ENCODE measurements at regions not wholly inside any gene's neighbourhood (a gene's known extent, or its start where the extent isn't known, plus 50 kb on each side); places are given as distances from the start of the nearest gene placed in this dataset.
"Not testable (repeated sequence)": the region's sequence is repeated elsewhere in the genome, so short reads cannot be mapped to it uniquely, and the experiment has no call there.

DNA sequence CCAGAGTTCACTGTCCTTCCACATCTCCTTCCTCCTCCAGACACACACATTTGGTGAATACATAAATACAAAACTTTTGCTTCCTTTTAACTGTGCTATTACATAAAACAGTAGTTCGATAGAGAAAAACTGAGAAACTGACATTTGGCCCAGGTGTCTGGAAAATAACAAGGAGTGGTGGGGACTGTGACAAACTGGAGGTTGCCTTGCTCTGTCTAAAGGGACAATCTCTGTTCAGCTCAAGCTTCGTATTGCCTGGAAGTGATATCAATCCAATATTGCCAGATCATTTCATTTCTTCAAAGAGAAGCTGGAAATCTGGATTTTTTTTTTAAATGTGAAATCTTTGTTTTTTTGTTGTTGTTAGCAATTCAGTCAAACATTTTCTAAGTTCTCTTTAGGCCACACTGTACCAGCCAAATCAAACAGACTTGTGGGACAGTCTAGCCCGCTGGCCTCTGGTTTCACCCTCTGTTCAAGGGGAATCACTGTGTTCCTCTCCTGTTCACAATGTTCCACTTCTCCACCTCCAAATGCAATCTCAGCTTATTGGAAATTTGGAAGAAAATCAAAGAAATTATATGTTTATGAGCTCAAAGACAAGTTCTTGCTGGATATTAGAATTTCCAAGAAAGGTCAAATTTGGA, 612.5 kb downstream of the KIF4B start:
- no peak for DNase-seq

DNA sequence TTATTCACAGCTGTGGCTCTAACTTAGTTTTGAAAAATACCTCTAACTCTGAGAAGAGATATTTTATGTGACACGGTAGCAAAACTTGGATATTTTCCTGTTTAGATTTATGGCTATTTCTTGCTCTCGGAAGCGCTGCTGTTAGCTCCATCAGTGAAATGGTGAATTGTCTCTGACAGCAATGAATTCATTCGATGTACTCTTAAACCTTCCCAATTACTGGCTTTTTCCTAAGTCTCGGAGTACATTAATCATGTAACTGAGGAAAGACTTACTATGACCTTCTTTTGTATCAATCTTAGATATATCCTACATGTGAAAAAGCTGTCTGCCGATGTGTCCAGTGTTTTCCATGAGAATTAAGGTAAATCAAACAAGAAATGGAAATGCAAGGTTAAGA, 613.0 kb downstream of the KIF4B start:
- no peak for DNase-seq

DNA sequence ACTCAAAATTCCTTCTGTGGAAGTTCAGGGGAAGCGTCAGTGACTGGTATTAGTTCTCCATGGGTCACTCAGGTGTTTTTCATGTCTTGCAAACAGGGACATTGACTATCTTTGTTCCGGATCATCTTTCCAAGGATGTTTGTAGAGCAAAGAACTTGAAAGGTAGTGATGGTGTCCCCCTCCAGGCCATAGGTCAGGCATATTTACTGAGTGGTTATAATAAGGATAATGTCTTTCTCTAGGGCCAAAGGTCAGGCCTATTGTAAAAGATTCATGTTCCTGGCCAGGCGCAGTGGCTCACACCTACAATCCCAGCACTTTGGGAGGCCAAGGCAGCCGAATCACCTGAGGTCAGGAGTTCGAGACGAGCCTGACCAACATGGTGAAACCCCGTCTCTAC, 614.8 kb downstream of the KIF4B start:
- DNase-seq = no peak

DNA sequence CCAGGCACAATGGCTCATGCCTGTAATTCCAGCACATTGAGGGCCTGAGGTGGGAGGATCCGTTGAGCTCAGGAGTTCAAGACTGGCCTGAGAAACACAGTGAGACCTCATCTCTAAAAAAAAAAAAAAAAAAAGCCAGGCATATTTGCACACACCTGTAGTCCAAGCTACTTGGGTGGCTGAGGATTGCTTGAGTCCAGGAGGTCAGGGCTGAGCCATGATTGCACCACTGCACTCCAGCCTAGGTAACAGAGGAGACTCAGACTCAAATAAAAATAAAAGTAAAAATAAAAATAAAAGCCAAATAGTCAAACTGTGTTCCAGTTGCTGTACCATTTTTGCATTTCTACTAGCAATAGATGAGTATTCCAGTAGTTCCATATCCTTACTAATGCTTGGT, 616.0 kb downstream of the KIF4B start:
- DNase-seq = no peak

DNA sequence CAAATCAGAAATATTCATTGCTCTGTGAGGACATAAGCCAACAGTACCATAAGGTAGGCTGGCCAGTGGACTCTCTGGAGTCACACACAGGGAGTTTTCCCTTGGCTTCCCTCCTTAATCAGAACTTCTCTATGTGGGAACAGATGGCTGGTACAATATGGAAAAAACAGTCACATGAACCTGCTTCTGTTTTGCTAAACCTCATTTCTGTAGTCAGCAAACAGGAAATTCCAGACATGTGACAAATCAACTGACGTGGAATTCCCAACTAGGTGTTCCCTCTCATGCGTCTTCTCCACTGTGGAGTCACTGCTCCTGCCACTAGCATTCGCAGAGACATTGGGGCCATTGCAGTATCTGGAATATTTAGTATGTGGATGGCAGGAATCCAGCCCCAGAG, 617.6 kb downstream of the KIF4B start:
- no peak for DNase-seq

DNA sequence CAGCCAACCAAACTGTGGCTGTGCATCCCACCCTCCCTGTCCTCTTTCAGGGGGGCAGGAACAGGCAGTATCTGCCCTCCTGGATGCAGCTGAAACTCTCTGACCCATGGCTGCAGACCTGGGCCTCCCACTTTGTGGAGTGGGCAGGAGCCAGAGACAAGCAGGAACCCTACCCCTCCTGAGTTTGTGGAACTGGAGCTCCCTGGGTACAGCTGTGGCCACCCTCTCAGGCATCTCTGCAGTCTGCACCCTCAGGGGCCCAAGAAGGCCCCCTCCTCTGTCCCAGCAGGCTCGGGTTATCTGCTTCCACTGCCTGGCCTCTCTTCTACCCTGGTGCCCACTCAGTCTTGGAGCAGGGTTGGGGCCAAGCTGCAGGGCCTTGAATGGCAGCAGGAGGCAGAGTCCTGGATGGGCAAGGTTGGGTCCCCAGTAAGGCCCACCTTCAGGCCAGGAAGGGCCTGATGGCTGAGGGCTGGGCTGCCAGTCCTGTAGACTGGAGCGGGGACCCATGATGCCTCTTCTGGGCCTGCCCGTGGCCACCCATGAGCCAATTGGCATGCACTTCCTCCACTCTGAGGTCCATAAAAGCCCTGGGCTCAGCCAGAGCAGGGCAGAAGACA, 619.9 kb downstream of the KIF4B start:
- DNase-seq = no peak

DNA sequence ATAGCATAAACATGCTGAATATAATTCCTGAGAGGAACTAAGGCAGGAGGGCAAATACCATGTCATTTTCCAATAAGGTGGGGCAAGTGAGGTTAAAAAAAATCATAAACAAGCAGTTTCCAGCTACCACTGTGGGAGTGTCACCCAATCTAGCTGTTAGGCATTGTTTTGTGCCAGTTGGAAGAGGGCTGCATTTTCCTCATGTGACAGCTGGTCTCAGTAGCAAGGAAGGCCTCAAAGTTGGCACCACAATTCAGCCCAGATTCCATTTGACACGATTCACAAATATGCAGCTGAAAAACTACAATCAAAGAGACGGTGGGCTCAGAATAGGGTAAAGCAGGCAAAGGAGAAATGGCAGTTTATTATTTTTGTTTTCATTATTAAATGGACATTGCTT, 636.1 kb downstream of the KIF4B start:
- no peak for DNase-seq

DNA sequence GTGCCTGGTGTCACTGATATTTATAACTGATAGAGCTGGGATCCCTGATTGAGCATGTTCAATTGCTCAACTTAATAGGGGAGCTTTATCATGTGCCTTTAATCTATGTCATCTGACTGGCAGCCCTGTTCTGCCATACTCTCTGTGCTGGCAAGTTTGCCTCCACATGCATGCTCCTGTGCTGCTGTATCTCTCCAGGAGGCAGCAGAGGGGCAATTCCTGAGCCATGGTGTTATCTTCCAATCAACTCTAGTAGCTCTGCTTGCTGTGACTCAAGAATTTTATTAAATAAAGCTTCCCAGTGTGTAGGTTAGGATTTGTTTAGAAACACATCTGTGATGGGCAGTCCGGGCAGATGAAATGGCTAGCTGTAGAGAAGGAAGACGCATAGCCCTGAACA, 642.0 kb downstream of the KIF4B start:
- no peak for DNase-seq

DNA sequence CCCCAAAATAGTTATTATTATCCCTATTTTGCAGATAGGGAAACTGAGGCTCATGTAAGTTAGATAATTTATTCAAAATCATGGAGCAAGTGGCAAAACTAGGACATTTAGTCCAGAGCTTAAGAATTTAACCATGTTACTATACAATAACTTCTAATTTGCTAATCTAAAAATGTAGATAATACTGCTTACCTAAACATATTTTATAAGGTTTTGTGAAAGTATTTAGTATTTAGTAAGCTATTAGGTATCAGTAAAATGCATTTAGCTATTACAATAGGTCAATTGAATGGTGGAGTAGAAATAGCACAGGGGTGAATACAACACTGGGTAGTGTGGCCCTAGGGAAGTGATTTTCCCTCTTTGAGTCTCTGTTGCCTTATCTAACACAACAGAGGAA, 648.3 kb downstream of the KIF4B start:
- no peak for DNase-seq

DNA sequence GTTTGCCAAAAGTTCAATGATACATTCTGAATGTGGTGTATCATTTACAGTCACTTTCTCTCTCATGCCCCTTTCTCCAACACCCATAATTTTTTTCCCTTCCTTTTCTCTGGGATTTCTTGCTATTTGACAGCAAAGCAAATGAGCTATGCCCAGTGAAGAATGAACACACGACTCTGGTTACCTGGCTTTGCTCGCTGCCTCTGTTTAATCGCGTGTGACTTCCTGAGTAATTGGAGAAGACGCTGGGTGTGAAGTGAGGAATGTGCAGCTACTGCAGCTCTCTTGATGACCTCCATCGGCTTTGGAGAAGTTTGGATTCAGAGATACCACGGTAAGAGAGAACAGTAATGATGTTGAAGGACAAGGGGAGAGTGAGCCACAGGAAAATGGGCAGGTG, 651.8 kb downstream of the KIF4B start:
- DNase-seq = no peak

DNA sequence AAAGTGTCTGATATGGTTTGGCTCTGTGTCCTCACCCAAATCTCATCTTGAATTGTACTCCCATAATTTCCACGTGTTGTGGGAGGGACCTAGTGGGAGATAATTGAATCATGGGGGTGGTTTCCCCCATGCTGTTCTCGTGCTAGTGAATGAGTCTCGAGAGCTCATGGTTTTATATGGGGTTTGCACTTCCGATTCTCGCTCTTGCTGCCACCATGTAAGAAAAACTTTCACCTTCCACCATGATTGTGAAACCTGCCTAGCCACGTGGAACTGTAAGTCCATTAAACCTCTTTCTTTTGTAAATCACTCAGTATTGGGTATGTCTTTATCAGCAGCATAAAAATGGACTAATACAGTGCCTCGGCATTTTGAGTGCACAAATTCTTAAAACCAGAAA, 655.0 kb upstream of the SGCD start:
- not testable (repeated sequence) for DNase-seq

DNA sequence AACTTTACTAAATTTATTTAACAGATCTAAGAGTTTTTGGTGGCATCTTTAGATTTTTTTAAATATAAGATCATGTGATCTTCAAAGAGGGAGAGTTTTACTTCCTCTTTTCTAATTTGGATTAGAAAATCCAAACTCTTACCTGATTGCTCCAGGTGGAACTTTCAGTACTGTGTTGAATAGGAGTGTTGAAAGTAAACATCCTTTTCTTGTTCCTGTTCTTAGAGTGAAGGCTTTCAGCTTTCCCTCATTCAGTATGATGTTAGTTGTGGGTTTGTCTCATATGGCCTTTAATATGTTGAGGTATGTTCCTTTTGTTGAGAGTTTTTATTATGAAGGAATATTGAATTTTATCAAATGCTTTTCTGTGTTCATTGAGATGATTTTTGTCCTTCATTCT, 650.0 kb upstream of the SGCD start:
- DNase-seq = no peak

DNA sequence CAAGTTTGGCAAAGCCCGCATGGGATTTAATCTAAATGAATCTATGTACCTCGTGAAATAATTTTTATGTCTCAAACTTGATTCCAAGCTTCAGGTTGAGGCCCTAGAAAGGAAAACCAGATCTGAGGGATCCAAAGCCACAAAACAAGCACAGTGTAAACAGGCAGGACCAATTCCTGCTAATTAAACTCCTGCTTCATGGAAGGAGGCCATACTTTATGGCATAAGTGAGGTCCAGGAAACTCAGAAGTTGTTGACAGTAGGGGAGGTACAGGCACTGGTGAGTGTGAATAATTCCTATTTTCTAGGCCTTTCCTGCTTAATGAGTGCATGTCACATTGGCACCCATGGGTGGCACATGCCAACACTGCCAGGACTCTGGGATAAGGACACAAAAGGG, 648.6 kb upstream of the SGCD start:
- no peak for DNase-seq

DNA sequence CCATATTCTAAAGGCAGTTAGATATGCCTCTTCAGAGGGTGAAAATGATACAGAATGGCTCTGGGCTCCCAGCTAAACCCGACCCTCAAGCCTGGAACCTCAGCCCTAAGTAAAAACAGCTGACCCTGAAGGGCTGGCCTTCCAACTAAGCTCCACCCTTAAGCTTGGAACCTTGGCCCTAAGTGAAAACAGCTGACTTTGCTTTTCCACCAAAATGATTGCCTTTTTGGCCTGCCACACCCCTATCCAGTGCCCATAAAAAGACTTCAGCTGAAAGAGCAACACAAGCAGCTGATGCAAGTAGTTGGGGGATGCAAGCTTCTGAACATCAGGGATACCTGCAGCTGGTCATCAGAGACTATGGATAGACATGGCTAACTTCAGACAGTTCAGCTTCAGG, 647.4 kb upstream of the SGCD start:
- DNase-seq = no peak

DNA sequence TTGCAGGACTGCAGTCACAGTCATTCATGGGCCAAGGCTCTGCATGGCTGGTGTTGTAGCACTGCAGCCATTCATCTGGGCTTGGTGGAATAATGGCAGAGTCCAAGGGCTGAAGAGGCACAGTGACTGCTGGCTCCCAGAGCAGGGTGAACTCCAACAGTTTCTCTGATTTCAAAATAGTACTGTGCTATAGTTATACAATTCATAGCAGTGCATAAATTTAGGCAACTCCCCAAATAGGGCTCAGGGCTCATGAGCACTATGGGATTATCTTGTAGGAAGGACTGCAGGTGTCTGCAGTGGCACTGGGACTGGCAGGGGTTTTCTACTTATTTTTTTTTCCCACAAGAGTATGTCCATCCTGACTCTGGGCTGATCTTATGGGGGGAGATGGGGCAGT, 642.5 kb upstream of the SGCD start:
- DNase-seq = no peak

DNA sequence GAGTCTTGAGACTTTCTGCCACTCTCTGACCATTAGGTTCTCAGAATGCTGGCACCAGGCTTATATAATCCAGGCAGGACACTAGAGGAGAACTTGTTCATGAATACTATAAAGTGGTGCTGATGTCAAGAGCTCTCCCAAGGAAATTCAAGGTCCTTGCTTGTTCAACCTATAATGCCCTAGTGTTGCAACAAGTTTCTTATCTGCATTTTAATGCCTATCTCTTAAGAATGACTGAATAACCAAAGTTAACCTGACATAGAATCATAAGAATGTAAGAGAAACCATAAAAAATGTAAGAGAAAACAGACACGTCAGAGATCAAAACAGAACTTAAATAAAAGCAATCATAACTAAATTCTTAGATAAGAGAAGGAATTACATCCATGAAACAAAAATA, 640.8 kb upstream of the SGCD start:
- no peak for DNase-seq

DNA sequence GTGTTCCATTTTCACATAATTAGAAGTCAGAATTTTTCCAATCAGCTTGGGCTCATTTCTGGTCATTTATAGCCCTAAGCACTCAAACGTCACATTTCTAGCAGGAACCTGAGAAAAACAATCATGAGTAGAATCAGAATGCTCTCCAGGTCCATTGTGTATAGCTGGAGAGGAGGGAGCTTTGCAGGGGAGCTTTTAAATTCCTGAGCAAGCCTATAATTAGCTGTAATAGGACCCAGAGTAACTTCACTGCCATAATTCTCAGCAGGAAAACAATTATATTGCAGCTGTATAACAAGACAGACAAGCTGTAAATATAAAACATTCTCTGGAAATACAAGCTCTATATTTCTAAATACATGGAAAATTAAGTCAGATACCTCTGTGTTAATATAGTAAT, 637.6 kb upstream of the SGCD start:
- DNase-seq = no peak

DNA sequence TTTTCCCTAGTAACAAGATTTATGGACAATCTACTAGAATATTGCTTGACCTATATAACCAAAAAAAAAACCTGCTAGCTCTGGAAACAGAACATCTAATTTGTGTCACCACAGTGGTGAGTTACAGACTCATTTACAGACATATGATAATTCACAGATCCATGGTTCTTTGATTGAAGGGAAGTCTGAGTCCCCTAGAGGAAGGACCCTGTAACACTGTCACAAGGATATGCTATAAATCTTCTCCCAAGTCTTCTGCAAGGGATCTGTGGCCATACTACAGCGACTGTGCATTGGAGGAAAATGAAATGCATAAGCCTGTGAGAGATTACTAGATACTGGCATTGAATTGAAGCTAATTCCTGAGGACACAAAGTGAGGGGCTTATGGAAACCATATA, 630.6 kb upstream of the SGCD start:
- no peak for DNase-seq

DNA sequence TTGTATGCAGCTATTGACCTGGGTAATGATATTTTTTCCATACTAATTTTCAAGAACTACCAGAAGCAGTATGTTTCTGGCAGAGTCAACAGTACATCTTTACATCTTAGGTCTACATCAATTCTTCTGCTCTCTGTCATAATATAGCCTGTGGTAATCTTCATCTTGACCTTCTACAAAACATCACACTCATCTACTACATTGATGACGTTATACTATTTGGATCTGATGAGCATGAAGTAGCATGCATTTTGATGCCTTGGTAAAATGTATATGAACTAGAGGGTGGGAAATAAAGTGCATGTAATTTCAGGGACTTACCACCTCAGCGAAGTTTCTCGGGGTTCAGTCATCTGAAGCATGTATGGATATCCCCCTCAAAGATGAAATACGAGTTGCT, 629.7 kb upstream of the SGCD start:
- DNase-seq = no peak

DNA sequence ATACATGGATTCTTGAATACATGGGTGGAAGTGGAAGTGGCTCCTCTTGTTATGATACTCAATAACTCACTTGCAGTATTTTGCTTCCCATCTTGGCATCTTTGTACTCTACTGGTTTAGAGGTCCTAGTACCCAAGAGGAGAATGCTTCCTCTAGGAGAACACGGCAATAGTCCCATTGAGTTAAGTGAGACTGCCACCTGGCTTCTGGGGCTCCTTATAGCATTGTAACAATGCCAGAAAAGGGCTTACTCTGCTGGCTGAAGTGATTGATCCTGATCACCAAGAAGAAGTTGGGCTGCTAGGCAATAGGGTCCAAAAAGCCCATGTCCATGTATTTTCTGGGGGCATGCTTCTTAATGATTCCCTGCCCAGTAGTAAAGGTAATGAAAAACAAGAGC, 627.6 kb upstream of the SGCD start:
- DNase-seq = no peak

DNA sequence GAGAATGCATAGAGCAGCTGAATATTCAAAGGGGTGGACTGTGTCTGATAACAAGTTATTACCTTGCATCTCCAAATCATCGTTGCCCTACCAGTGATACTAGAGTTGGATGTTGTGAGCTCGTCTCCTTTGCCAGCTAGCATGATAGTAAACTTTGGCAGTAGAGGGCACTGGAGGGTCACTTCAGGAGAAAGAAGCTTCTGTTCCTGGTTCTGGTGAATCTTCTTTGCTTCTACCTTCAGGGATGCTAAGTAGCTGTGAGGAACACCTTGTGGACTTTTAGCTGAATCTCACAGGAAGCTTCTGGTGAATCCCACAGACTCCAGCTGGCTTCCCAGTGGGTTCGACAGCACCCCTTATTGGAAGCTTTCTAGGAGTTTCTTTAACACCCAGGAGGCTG, 626.6 kb upstream of the SGCD start:
- no peak for DNase-seq

DNA sequence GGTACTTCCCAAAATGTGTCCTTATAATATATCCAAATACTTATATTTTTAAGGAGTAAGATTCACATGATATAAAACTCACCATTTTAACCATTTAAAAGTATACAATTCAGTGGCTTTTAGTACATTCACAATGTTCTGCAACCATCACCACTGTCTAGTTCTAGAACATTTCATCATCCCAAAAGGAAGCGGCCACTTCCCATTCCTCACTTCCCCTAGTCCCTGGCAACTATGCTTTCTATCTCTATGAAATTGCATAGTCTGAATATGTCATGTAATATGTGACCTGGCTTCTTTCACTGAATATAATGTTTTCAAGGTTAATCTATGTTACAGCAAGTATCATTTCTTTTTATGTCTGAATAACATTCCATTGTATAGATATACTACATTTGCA, 615.1 kb upstream of the SGCD start:
- no peak for DNase-seq

DNA sequence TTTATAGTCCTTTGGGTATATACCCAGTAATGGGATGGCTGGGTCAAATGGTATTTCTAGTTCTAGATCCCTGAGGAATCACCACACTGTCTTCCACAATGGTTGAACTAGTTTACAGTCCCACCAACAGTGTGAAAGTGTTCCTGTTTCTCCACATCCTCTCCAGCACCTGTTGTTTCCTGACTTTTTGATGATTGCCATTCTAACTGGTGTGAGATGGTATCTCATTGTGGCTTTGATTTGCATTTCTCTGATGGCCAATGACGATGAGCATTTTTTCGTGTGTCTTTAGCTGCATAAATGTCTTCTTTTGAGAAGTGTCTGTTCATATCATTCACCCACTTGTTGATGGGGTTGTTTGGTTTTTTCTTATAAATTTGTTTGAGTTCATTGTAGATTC, 612.5 kb upstream of the SGCD start:
- DNase-seq = not testable (repeated sequence)

DNA sequence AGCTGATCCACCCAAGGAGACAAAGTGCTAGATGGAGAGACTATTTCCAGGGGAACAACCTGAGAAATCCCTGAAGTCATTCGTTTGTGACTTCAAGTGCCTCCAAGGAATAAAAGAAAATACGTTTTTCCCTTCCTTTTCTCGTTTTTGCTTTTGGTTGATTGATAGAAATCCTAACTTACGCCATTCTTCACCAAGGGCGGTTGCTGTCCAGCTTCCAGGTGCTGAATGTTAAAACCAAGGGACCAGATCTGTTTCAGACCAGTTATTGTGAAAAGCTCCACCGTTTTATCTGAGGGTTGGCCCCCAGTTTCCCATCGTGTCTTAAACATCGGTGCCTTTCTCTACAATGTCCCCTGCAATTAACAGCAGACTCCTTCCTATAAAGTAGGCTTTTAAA, 600.7 kb upstream of the SGCD start:
- DNase-seq = peak; percentile 40

DNA sequence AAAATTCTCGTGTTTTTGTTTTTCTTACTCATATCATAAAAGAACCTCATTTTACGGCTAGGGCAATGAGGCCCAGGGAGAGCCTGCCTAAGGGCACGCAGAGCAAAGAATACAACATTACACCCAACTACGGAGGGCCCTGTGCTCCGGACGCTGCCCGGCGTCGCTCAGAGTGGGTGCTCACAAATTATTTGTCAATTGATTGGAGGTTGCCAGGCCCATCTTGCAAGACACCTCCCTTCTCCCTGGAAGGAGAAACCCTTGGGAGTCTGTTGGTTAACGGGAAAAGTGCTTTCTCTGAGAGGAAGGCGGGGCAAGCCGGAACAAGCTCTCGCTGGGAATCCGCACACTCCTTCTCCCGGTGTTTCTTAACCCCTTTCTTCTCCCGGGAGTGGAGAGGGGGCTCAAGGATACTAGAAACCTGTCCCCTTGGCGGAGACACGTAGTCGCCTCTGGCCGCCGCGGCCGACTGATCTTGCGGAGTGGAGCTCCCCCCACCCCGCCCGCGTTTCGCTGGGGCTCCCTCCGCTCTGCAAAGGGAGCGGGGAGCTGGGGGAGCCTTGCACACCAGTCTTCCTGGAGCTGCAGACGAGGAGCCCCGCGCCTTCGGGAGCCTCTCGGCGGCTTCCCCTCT, 599.3 kb upstream of the SGCD start:
- no peak for DNase-seq
